ENCODE measurements at regions not wholly inside any gene's neighbourhood (a gene's known extent, or its start where the extent isn't known, plus 50 kb on each side); places are given as distances from the start of the nearest gene placed in this dataset.

GRCh38 chr13:42658019-42658418 lies 84.1 kb downstream of the TNFSF11 start:
- no peak for TF ChIP-seq JUND (IDR thresholded peaks at IDR 0.05; ENCODE audit: low read depth)
- no peak for DNase-seq (ENCODE audit: low read depth in 1 of 2, low spot score in 1 of 2)
- in situ Hi-C loops (cut with HindIII; ENCODE audit: low pct_unique_long_range_greater_than_20kb, low sequenced_read_pairs), result no loop called here

- no peak for TF ChIP-seq JUND (IDR thresholded peaks at IDR 0.05; ENCODE audit: low read depth)
- DNase-seq (ENCODE audit: low read depth in 1 of 2, low spot score in 1 of 2), result peak in 1 of 2 experiments; percentile 7
- in situ Hi-C loops (cut with HindIII; ENCODE audit: low pct_unique_long_range_greater_than_20kb, low sequenced_read_pairs), result no loop called here
Observed at GRCh38 chr13:42660333-42660965, 86.5 kb downstream of the TNFSF11 start.

GRCh38 chr13:42667638-42668037 lies 93.7 kb downstream of the TNFSF11 start:
- in situ Hi-C loops (cut with HindIII; ENCODE audit: low pct_unique_long_range_greater_than_20kb, low sequenced_read_pairs), result no loop called here
- TF ChIP-seq JUND (IDR thresholded peaks at IDR 0.05; ENCODE audit: low read depth), result no peak
- no peak for DNase-seq (ENCODE audit: low read depth in 1 of 2, low spot score in 1 of 2)

- in situ Hi-C loops (cut with HindIII; ENCODE audit: low pct_unique_long_range_greater_than_20kb, low sequenced_read_pairs), result no loop called here
- DNase-seq (ENCODE audit: low read depth in 1 of 2, low spot score in 1 of 2), result no peak
- no peak for TF ChIP-seq JUND (IDR thresholded peaks at IDR 0.05; ENCODE audit: low read depth)
Observed at GRCh38 chr13:42671502-42671901, 97.5 kb downstream of the TNFSF11 start.

GRCh38 chr13:42673677-42674076 lies 99.7 kb downstream of the TNFSF11 start:
- TF ChIP-seq JUND (IDR thresholded peaks at IDR 0.05; ENCODE audit: low read depth), result no peak
- in situ Hi-C loops (cut with HindIII; ENCODE audit: low pct_unique_long_range_greater_than_20kb, low sequenced_read_pairs), result no loop called here
- no peak for DNase-seq (ENCODE audit: low read depth in 1 of 2, low spot score in 1 of 2)

- TF ChIP-seq JUND (IDR thresholded peaks at IDR 0.05; ENCODE audit: low read depth), result no peak
- in situ Hi-C loops (cut with HindIII; ENCODE audit: low pct_unique_long_range_greater_than_20kb, low sequenced_read_pairs), result no loop called here
- no peak for DNase-seq (ENCODE audit: low read depth in 1 of 2, low spot score in 1 of 2)
Observed at GRCh38 chr13:42680748-42681147, 100.6 kb upstream of the FAM216B start.

- DNase-seq (ENCODE audit: low read depth in 1 of 2, low spot score in 1 of 2), result no peak
- no peak for TF ChIP-seq JUND (IDR thresholded peaks at IDR 0.05; ENCODE audit: low read depth)
- in situ Hi-C loops (cut with HindIII; ENCODE audit: low pct_unique_long_range_greater_than_20kb, low sequenced_read_pairs), result no loop called here
Observed at GRCh38 chr13:42681326-42682100, 99.9 kb upstream of the FAM216B start.

- DNase-seq (ENCODE audit: low read depth in 1 of 2, low spot score in 1 of 2), result no peak
- TF ChIP-seq JUND (IDR thresholded peaks at IDR 0.05; ENCODE audit: low read depth), result no peak
- in situ Hi-C loops (cut with HindIII; ENCODE audit: low pct_unique_long_range_greater_than_20kb, low sequenced_read_pairs), result no loop called here
Observed at GRCh38 chr13:42684226-42684625, 97.2 kb upstream of the FAM216B start.

GRCh38 chr13:42685751-42686150 lies 95.6 kb upstream of the FAM216B start:
- in situ Hi-C loops (cut with HindIII; ENCODE audit: low pct_unique_long_range_greater_than_20kb, low sequenced_read_pairs), result no loop called here
- DNase-seq (ENCODE audit: low read depth in 1 of 2, low spot score in 1 of 2), result no peak
- TF ChIP-seq JUND (IDR thresholded peaks at IDR 0.05; ENCODE audit: low read depth), result no peak

- no peak for DNase-seq (ENCODE audit: low read depth in 1 of 2, low spot score in 1 of 2)
- in situ Hi-C loops (cut with HindIII; ENCODE audit: low pct_unique_long_range_greater_than_20kb, low sequenced_read_pairs), result no loop called here
Observed at GRCh38 chr13:42686165-42686564, 95.2 kb upstream of the FAM216B start.

GRCh38 chr13:42688821-42689220 lies 92.6 kb upstream of the FAM216B start:
- TF ChIP-seq JUND (IDR thresholded peaks at IDR 0.05; ENCODE audit: low read depth), result no peak
- no peak for DNase-seq (ENCODE audit: low read depth in 1 of 2, low spot score in 1 of 2)
- in situ Hi-C loops (cut with HindIII; ENCODE audit: low pct_unique_long_range_greater_than_20kb, low sequenced_read_pairs), result no loop called here

More at GRCh38 chr13:42686165-42686564, 95.2 kb upstream of the FAM216B start:
- no peak for TF ChIP-seq JUND (IDR thresholded peaks at IDR 0.05; ENCODE audit: low read depth)

GRCh38 chr13:42696191-42696590 lies 85.2 kb upstream of the FAM216B start:
- DNase-seq (ENCODE audit: low read depth in 1 of 2, low spot score in 1 of 2), result no peak
- in situ Hi-C loops (cut with HindIII; ENCODE audit: low pct_unique_long_range_greater_than_20kb, low sequenced_read_pairs), result no loop called here
- TF ChIP-seq JUND (IDR thresholded peaks at IDR 0.05; ENCODE audit: low read depth), result no peak

GRCh38 chr13:42699912-42700311 lies 81.5 kb upstream of the FAM216B start:
- DNase-seq (ENCODE audit: low read depth in 1 of 2, low spot score in 1 of 2), result no peak
- in situ Hi-C loops (cut with HindIII; ENCODE audit: low pct_unique_long_range_greater_than_20kb, low sequenced_read_pairs), result no loop called here
- TF ChIP-seq JUND (IDR thresholded peaks at IDR 0.05; ENCODE audit: low read depth), result no peak
